ENCODE measurements at regions not wholly inside any gene's neighbourhood (a gene's known extent, or its start where the extent isn't known, plus 50 kb on each side); places are given as distances from the start of the nearest gene placed in this dataset.

GRCh38 chrX:19912-20571 is 261.1 kb upstream of the PLCXD1 start:
- TF ChIP-seq POLR2AphosphoS5 (IDR thresholded peaks at IDR 0.05; ENCODE audit: insufficient read depth, low read depth, low read length) (no peak), CTCF (IDR thresholded peaks at IDR 0.05; ENCODE audit: extremely low read depth in 1 of 2, insufficient read depth in 1 of 2, low read depth in 1 of 2, low read length in 2 of 2) (no peak), FOS (IDR thresholded peaks at IDR 0.05; ENCODE audit: borderline replicate concordance, insufficient read depth, low read length) (no peak), POLR2A (IDR thresholded peaks at IDR 0.05; ENCODE audit: low read depth, low read length) (no peak), MAX (IDR thresholded peaks at IDR 0.05; ENCODE audit: insufficient read depth, insufficient read length) (no peak), JUN (IDR thresholded peaks at IDR 0.05; ENCODE audit: borderline replicate concordance, insufficient read depth, insufficient read length, low read depth) (no peak), MYC (IDR thresholded peaks at IDR 0.05; ENCODE audit: low read depth, low read length) (no peak), EZH2 (IDR thresholded peaks at IDR 0.05; ENCODE audit: borderline replicate concordance, low read depth, low read length, severe bottlenecking) (no peak)
